CD14-positive monocyte (primary cell): ENCODE measurements at regions not wholly inside any gene's neighbourhood (a gene's known extent, or its start where the extent isn't known, plus 50 kb on each side); places are given as distances from the start of the nearest gene placed in this dataset.

Experiments used
- DNase-seq, 3 donors: peaks; one replicate each; pipeline ENCODE4 v3.0.0-alpha.2; 2011 to 2022
- H2AFZ ChIP-seq: 2 replicates; pipeline ENCODE4 v1.6.0; 2012; ENCODE audit warnings: mild to moderate bottlenecking, low read depth, low read length, inconsistent platforms; ENCODE audit not compliant: insufficient read depth, poor library complexity, severe bottlenecking
- H3K27ac ChIP-seq, 2 donors: 1 replicate in 1 of 2; 2 replicates in 1 of 2; pipeline ENCODE4 v1.5.1; 2012 to 2013; ENCODE audit warnings: low read length in 2 of 2, control low read depth in 1 of 2, inconsistent platforms in 1 of 2, low read depth in 1 of 2, mild to moderate bottlenecking in 1 of 2
- H3K27me3 ChIP-seq, 2 donors: one replicate each; pipeline versions ENCODE4 v1.6.0 to v1.6.1; 2011 to 2013; ENCODE audit warnings: low read length in 2 of 2; ENCODE audit not compliant: control insufficient read depth in 2 of 2, insufficient read depth in 2 of 2
- H3K36me3 ChIP-seq, 2 donors: replicated peaks in 1 of 2; 1 replicate in 1 of 2; 2 replicates in 1 of 2; pipeline versions ENCODE4 v1.5.1 to v1.6.1; 2012 to 2013; ENCODE audit warnings: low read length in 2 of 2, control low read depth in 1 of 2, inconsistent platforms in 1 of 2, mild to moderate bottlenecking in 1 of 2; ENCODE audit not compliant: insufficient read depth in 2 of 2, control insufficient read depth in 1 of 2
- H3K4me1 ChIP-seq, 2 donors: 1 replicate in 1 of 2; 2 replicates in 1 of 2; pipeline versions ENCODE4 v1.5.1 to v1.6.1; 2012 to 2013; ENCODE audit warnings: low read length in 2 of 2, control low read depth in 1 of 2, inconsistent platforms in 1 of 2, mild to moderate bottlenecking in 1 of 2, moderate library complexity in 1 of 2; ENCODE audit not compliant: insufficient read depth in 2 of 2, control insufficient read depth in 1 of 2
- H3K4me2 ChIP-seq: replicated peaks from 2 replicates; pipeline ENCODE3; 2012; ENCODE audit warnings: low read length, moderate library complexity, mild to moderate bottlenecking; ENCODE audit not compliant: poor library complexity, severe bottlenecking; ENCODE audit errors: extremely low read depth
- H3K4me3 ChIP-seq, 3 experiments: fragments of 200-600 bp in 1 of 3; sonication (generic) in 1 of 3; replicated peaks in 1 of 3; 1 replicate in 2 of 3; 2 replicates in 1 of 3; pipeline ENCODE4 v1.5.1; 2011 to 2013; ENCODE audit warnings: low read length in 3 of 3, mild to moderate bottlenecking in 3 of 3, control low read depth in 2 of 3, low read depth in 2 of 3, inconsistent platforms in 1 of 3, moderate library complexity in 1 of 3
- H3K79me2 ChIP-seq: 2 replicates; pipeline ENCODE4 v1.6.0; 2012; ENCODE audit warnings: mild to moderate bottlenecking, control low read depth, inconsistent platforms, low read length, moderate library complexity; ENCODE audit not compliant: insufficient read depth
- H3K9ac ChIP-seq: 2 replicates; pipeline ENCODE4 v1.6.0; 2017; ENCODE audit warnings: low read length, mild to moderate bottlenecking; ENCODE audit not compliant: insufficient read depth, poor library complexity, severe bottlenecking
- H3K9me3 ChIP-seq, 2 donors: replicated peaks in 1 of 2; 1 replicate in 1 of 2; 2 replicates in 1 of 2; pipeline versions ENCODE4 v1.5.1 to v1.6.1; 2012 to 2013; ENCODE audit warnings: low read length in 2 of 2, control low read depth in 1 of 2; ENCODE audit not compliant: control insufficient read depth in 1 of 2, insufficient read depth in 1 of 2
- H4K20me1 ChIP-seq: 2 replicates; pipeline ENCODE4 v1.6.0; 2012; ENCODE audit warnings: mild to moderate bottlenecking, low read length, control low read depth, moderate library complexity; ENCODE audit not compliant: insufficient read depth
- H3K27ac Mint-ChIP-seq, 7 donors: one replicate each; pipeline ENCODE4 v1.8.0; 2020; ENCODE audit warnings: mild to moderate bottlenecking in 7 of 7, mixed read lengths in 7 of 7, moderate library complexity in 6 of 7, inconsistent platforms in 2 of 7
- H3K27me3 Mint-ChIP-seq, 3 donors: one replicate each; pipeline ENCODE4 v1.8.0; 2021 to 2022; ENCODE audit warnings: low read depth in 3 of 3, mild to moderate bottlenecking in 3 of 3, mixed read lengths in 3 of 3, moderate library complexity in 3 of 3, inconsistent platforms in 1 of 3
- H3K36me3 Mint-ChIP-seq, 2 donors: one replicate each; pipeline ENCODE4 v1.8.0; 2020; ENCODE audit warnings: mixed read lengths in 2 of 2, inconsistent platforms in 1 of 2, mild to moderate bottlenecking in 1 of 2
- H3K4me1 Mint-ChIP-seq: one replicate; pipeline ENCODE4 v1.8.0; 2020; ENCODE audit warnings: mild to moderate bottlenecking, mixed read lengths
- H3K4me3 Mint-ChIP-seq, 2 donors: one replicate each; pipeline ENCODE4 v1.8.0; 2020; ENCODE audit warnings: mild to moderate bottlenecking in 2 of 2, mixed read lengths in 2 of 2, moderate library complexity in 1 of 2
- H3K9me3 Mint-ChIP-seq, 7 donors: one replicate each; pipeline ENCODE4 v1.8.0; 2020 to 2022; ENCODE audit warnings: mixed read lengths in 7 of 7, mild to moderate bottlenecking in 6 of 7, moderate library complexity in 6 of 7, inconsistent platforms in 2 of 7
- CTCF ChIP-seq: fragments of 200-600 bp; IDR thresholded peaks from one replicate; pipeline ENCODE4 v1.8.0; 2022; ENCODE audit warnings: antibody characterized with exemption, mild to moderate bottlenecking
- WGBS: methylation state at CpG from one replicate; pipeline ENCODE4 v1.1.5; 2013; ENCODE audit warnings: missing lambda C conversion rate; ENCODE audit not compliant: insufficient coverage; 5-methylcytosine and 5-hydroxymethylcytosine counted together
- intact Hi-C, 2 donors: fragments of 100-400 bp; cut with micrococcal nuclease; formaldehyde crosslinking; loops; one replicate each; pipeline versions ENCODE4 v1.15.0 to v1.15.1; 2023

- H3K27ac ChIP-seq: no peak overlapping the region
- no peak overlapping the region for H3K4me2 ChIP-seq
- intact Hi-C loops: no loop called here
- no peaks in the 10 kb centered on the region for H3K27me3 ChIP-seq
- no peaks in the 10 kb centered on the region for H3K4me1 ChIP-seq
- no peaks in the 10 kb centered on the region for H3K36me3 Mint-ChIP-seq
- WGBS: 89% methylated on average over 2 of the region's 2 CpGs
- no peaks in the 10 kb centered on the region for H3K4me1 Mint-ChIP-seq
- peaks cover 0 to 4% (median 2%) of the 10 kb centered on the region in 3 donors for H3K27me3 Mint-ChIP-seq
- H4K20me1 ChIP-seq: no peaks in the 10 kb centered on the region
- no peak overlapping the region for H3K4me3 ChIP-seq
- H3K36me3 ChIP-seq: no peaks in the 10 kb centered on the region
- no peak for DNase-seq
- no peak overlapping the region for H3K9ac ChIP-seq
- no peak overlapping the region for H3K27ac Mint-ChIP-seq
- H2AFZ ChIP-seq: no peak overlapping the region
- TF ChIP-seq CTCF: no peak
- H3K79me2 ChIP-seq: no peaks in the 10 kb centered on the region
- peaks cover 2 to 11% (median 3%) of the 10 kb centered on the region in 7 donors for H3K9me3 Mint-ChIP-seq
- no peaks in the 10 kb centered on the region for H3K9me3 ChIP-seq
- H3K4me3 Mint-ChIP-seq: no peak overlapping the region
Observed at GRCh38 chr15:96878129-96878528, 547.6 kb downstream of the NR2F2 start.

GRCh38 chr15:96882121-96882772, 551.7 kb downstream of the NR2F2 start:
- H3K27me3 Mint-ChIP-seq: no peaks in the 10 kb centered on the region
- no peak for TF ChIP-seq CTCF
- Histone ChIP-seq H3K4me1 (no peaks in the 10 kb centered on the region), H3K36me3 (no peaks in the 10 kb centered on the region), H3K27me3 (no peaks in the 10 kb centered on the region), H4K20me1 (no peaks in the 10 kb centered on the region), H3K79me2 (no peaks in the 10 kb centered on the region), H3K4me3 (no peak overlapping the region), H2AFZ (no peak overlapping the region), H3K4me2 (no peak overlapping the region), H3K9me3 (no peaks in the 10 kb centered on the region), H3K9ac (no peak overlapping the region), H3K27ac (no peak overlapping the region)
- no peak overlapping the region for H3K4me3 Mint-ChIP-seq
- WGBS: no CpG with 5 or more reads among the region's 4 CpGs
- peaks cover 0 to 6% (median 0%) of the 10 kb centered on the region in 7 donors for H3K9me3 Mint-ChIP-seq
- DNase-seq: no peak
- H3K27ac Mint-ChIP-seq: no peak overlapping the region
- H3K4me1 Mint-ChIP-seq: no peaks in the 10 kb centered on the region
- intact Hi-C loops: loop anchor here in 1 of 2 donors (10.0 kb wide), 1 partner anchor 57 kb away; no protein-coding TSS in a partner anchor
- H3K36me3 Mint-ChIP-seq: no peaks in the 10 kb centered on the region
